ENCODE measurements at regions not wholly inside any gene's neighbourhood (a gene's known extent, or its start where the extent isn't known, plus 50 kb on each side); places are given as distances from the start of the nearest gene placed in this dataset.

DNA sequence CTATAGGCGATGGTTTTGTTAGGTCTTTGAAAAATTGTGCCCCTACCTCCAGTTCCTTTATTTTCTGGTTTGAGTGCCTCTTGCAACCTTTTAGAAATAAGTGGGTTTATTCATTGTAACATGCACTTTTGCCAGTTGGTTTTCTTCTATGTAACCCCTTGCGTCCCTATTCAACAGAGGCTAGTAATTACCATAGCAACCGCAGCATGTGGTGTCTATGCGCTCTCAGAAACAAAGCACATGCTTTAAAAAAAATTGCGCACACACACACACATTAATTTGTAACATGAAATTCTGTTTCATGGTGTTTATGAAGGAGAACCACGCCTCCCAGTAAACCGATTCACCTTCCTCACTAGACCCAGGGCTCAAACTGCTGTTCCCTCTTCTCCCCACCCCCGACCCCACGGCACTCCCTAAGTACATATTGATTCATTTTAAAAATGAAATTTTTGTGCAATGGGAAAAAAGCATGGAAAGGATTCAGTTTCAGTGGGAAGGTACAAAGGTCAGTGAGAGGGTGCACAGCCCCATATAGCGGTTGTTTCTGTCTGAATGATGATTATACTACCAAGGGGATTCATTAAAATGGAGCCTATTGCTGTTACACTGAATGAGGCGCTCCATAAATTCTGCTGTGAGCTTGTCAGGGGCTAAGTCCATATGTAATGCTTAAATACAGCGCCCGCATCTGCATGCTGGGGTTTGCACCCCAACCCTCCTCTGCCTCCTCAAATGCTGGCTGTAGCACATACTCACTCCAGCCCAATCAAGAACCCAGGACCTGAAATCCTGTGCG lies 206.9 kb downstream of the ICOS start:
- TF ChIP-seq, protein P1, sequence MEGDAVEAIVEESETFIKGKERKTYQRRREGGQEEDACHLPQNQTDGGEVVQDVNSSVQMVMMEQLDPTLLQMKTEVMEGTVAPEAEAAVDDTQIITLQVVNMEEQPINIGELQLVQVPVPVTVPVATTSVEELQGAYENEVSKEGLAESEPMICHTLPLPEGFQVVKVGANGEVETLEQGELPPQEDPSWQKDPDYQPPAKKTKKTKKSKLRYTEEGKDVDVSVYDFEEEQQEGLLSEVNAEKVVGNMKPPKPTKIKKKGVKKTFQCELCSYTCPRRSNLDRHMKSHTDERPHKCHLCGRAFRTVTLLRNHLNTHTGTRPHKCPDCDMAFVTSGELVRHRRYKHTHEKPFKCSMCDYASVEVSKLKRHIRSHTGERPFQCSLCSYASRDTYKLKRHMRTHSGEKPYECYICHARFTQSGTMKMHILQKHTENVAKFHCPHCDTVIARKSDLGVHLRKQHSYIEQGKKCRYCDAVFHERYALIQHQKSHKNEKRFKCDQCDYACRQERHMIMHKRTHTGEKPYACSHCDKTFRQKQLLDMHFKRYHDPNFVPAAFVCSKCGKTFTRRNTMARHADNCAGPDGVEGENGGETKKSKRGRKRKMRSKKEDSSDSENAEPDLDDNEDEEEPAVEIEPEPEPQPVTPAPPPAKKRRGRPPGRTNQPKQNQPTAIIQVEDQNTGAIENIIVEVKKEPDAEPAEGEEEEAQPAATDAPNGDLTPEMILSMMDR (IDR thresholded peaks at IDR 0.05): no peak
- no peak for TF ChIP-seq POLR2A (IDR thresholded peaks at IDR 0.05; ENCODE audit: low read length)
- no peak for TF ChIP-seq JUN (IDR thresholded peaks at IDR 0.05)
- TF ChIP-seq, protein P2, sequence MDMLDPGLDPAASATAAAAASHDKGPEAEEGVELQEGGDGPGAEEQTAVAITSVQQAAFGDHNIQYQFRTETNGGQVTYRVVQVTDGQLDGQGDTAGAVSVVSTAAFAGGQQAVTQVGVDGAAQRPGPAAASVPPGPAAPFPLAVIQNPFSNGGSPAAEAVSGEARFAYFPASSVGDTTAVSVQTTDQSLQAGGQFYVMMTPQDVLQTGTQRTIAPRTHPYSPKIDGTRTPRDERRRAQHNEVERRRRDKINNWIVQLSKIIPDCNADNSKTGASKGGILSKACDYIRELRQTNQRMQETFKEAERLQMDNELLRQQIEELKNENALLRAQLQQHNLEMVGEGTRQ (IDR thresholded peaks at IDR 0.05): no peak
- no peak for TF ChIP-seq BHLHE40 (IDR thresholded peaks at IDR 0.05; ENCODE audit: low read depth, low read length)
- TF ChIP-seq ESRRA (IDR thresholded peaks at IDR 0.05; ENCODE audit: borderline replicate concordance, low read length): no peak
- TF ChIP-seq, protein P3, sequence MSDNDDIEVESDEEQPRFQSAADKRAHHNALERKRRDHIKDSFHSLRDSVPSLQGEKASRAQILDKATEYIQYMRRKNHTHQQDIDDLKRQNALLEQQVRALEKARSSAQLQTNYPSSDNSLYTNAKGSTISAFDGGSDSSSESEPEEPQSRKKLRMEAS (IDR thresholded peaks at IDR 0.05): no peak
